ENCODE measurements at regions not wholly inside any gene's neighbourhood (a gene's known extent, or its start where the extent isn't known, plus 50 kb on each side); places are given as distances from the start of the nearest gene placed in this dataset.

DNA sequence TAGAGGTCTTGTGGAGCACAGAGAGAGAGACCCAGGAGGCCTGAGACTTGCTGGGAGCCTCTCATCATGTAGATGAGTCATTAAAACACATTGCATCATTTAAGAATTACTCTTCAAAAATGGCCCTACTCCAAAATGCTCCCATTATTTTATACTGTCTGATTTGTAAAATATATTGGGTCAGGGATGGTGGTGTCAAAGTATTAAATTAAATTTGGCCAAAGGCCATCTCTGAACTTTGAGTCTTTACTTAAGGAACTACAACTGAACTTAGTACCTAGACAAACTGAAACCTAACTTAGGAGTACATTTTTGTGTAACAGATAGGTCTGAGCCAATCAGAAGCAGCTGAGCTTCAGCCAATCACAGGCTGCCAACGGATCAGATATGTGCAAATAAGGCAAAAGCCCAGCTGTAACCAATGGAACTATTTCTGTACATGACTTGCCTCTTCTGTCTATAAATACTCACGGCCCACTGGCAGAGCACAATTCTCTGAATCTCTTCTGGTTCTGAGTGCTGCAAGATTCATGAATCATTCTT lies 657.2 kb downstream of the TLE1 start:
- TF ChIP-seq POLR2AphosphoS5 (IDR thresholded peaks at IDR 0.05; ENCODE audit: borderline replicate concordance, low read depth, low read length) (no peak), EZH2 (IDR thresholded peaks at IDR 0.05) (no peak)
